GM13976 (cell line): ENCODE measurements at regions not wholly inside any gene's neighbourhood (a gene's known extent, or its start where the extent isn't known, plus 50 kb on each side); places are given as distances from the start of the nearest gene placed in this dataset.
"Not testable (repeated sequence)": the region's sequence is repeated elsewhere in the genome, so short reads cannot be mapped to it uniquely, and the experiment has no call there.

Source experiments
- DNase-seq: peaks from one replicate; pipeline ENCODE4 v3.0.0; 2012; ENCODE audit warnings: low spot score
- in situ Hi-C: fragments of 300-500 bp; cut with MboI; formaldehyde crosslinking; loops from one replicate; pipeline ENCODE4 v1.12.0; 2022; ENCODE audit warnings: low sequenced_read_pairs, mixed read lengths, inconsistent platforms; ENCODE audit not compliant: unreplicated experiment
- TF ChIP-seq, protein P1 (sequence below): IDR thresholded peaks from 2 replicates; pipeline ENCODE4 v1.5.1; 2012; ENCODE audit warnings: borderline replicate concordance, mild to moderate bottlenecking; ENCODE audit not compliant: insufficient read depth; ENCODE audit errors: extremely low read depth, missing control alignments, control extremely low read depth

- in situ Hi-C loops = no loop called here
- DNase-seq = no peak
- TF ChIP-seq, protein P1, sequence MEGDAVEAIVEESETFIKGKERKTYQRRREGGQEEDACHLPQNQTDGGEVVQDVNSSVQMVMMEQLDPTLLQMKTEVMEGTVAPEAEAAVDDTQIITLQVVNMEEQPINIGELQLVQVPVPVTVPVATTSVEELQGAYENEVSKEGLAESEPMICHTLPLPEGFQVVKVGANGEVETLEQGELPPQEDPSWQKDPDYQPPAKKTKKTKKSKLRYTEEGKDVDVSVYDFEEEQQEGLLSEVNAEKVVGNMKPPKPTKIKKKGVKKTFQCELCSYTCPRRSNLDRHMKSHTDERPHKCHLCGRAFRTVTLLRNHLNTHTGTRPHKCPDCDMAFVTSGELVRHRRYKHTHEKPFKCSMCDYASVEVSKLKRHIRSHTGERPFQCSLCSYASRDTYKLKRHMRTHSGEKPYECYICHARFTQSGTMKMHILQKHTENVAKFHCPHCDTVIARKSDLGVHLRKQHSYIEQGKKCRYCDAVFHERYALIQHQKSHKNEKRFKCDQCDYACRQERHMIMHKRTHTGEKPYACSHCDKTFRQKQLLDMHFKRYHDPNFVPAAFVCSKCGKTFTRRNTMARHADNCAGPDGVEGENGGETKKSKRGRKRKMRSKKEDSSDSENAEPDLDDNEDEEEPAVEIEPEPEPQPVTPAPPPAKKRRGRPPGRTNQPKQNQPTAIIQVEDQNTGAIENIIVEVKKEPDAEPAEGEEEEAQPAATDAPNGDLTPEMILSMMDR = no peak
These were observed 153.5 kb upstream of the OR13F1 start for GRCh38 chr9:104350541-104350940.

DNA sequence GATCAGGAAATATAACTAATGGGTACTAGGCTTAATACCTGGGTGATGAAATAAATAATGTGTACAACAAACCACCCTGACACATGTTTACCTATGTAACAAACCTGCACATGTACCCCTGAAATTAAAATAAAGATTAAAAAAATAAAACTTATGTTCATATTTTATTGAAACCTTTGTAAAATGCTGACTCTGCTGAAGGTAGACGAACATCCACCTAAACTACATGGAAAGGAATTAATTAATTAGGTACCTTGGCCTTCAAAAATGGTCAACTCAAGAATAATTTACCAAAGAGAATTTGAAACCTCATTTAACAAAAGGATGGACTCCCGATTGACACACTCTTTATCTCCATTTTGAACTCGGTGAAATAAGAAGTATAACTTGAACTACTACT, 152.3 kb upstream of the OR13F1 start:
- no peak for DNase-seq
- TF ChIP-seq, protein P1 = no peak
- in situ Hi-C loops = no loop called here

DNA sequence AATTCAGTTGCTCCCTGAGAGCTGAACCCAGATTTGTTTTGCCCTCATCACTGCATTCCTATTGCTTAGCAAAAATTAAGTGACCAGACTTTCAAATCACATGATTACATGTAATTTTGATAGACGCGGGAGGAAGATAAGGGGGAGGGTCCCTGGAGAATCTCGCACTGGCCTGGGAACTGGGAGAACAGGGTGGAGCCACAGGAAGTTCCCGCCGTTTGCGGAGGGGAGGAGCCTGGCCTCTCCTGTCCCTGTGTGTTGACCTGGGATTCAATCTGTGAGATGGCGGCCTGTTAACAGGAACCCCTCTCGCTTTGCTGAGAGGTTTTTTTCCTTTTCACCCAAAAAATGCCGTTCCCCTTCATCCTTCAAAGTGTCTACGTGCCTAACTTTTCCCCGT, 142.9 kb upstream of the OR13F1 start:
- in situ Hi-C loops = no loop called here
- TF ChIP-seq, protein P1 = no peak
- DNase-seq = no peak

GRCh38 chr9:104362912-104363472, 141.1 kb upstream of the OR13F1 start:
- TF ChIP-seq, protein P1 = no peak
- in situ Hi-C loops = no loop called here
- no peak for DNase-seq

DNA sequence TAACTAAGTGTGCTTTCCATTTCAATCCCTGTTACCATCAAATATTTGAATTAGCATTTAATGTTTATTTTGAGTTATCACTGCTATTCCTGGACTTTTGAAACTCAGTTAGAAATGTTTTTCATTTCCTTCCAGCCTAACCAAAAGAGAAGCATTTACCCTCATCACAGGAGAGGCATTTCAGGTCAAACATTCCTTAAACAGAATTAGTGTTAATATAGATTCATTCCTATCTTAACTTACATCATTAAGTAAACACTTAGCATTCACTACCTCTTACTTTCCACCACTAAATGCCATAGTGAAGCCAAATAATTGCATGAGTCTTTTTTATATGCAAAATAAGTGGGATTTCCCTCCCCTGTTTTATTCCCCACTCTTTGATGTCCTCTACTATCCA, 136.6 kb upstream of the OR13F1 start:
- no peak for DNase-seq
- in situ Hi-C loops = no loop called here
- TF ChIP-seq, protein P1 = no peak

DNA sequence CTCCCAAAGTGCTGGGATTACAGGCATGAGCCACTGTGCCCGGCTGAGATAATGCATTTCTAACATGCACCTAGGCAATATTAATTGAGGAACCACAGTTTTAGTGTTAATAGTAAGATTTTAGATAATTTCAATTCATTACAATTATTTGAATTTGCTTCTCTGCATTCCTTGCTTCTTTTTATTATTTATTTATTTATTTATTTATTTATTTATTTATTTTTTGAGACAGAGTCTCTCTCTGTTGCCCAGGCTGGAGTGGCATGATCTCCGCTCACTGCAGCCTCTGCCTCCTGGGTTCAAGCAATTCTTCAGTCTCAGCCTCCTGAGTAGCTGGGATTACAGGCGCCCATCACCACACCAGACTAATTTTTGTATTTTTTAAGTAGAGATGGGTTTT, 135.7 kb upstream of the OR13F1 start:
- DNase-seq, in situ Hi-C loops: not testable (repeated sequence)

DNA sequence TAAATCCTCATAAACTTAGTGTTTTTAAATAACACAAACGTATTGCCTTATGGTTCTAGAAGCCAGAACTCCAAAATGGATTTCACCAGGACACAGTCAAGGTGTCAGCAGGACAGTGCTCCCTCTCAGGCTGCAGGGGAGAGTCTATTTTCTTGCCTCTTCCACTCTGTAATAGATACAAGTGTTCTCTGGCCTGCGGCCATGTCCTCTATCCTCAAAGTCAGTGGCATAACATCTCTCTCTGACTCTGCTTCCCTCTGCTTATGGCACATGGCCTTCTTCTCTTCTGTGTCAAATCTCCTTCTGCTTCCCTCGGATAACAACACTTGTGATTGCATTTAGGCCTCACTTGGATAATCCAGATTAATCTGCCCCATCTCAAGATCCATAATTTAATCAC, 129.4 kb upstream of the OR13F1 start:
- TF ChIP-seq, protein P1 = no peak
- DNase-seq = no peak
- in situ Hi-C loops = loop anchor here (25.0 kb wide), 1 partner anchor 587 kb away; no protein-coding TSS in a partner anchor
